Small intestine (tissue), 7 donors: ENCODE measurements at regions not wholly inside any gene's neighbourhood (a gene's known extent, or its start where the extent isn't known, plus 50 kb on each side); places are given as distances from the start of the nearest gene placed in this dataset.

ENCODE experiments used
- DNase-seq, 2 donors: peaks; one replicate each; pipeline versions ENCODE4 v3.0.0 to v3.0.0-alpha.2; 2013
- FAIRE-seq: peaks from 2 replicates; lab custom pipeline; 2012; peaks lifted over from hg19 to GRCh38; lab: Jason Lieb, UNC
- H3K27ac ChIP-seq, 3 donors: one replicate each; pipeline ENCODE4 v1.5.1; 2013; ENCODE audit warnings: low read length in 2 of 3, mild to moderate bottlenecking in 2 of 3, control low read depth in 1 of 3, inconsistent platforms in 1 of 3, low read depth in 1 of 3, moderate library complexity in 1 of 3
- H3K27me3 ChIP-seq, 3 donors: one replicate each; pipeline ENCODE4 v1.6.1; 2013; ENCODE audit warnings: low read length in 3 of 3, inconsistent platforms in 1 of 3; ENCODE audit not compliant: control insufficient read depth in 3 of 3, insufficient read depth in 3 of 3
- H3K36me3 ChIP-seq, 3 donors: one replicate each; pipeline ENCODE4 v1.6.1; 2013; ENCODE audit warnings: low read length in 3 of 3, inconsistent platforms in 1 of 3, low read depth in 1 of 3, mild to moderate bottlenecking in 1 of 3, moderate library complexity in 1 of 3; ENCODE audit not compliant: control insufficient read depth in 3 of 3, insufficient read depth in 2 of 3
- H3K4me1 ChIP-seq, 3 donors: one replicate each; pipeline ENCODE4 v1.6.1; 2013; ENCODE audit warnings: low read length in 2 of 3, inconsistent platforms in 1 of 3, low read depth in 1 of 3, mild to moderate bottlenecking in 1 of 3, moderate library complexity in 1 of 3; ENCODE audit not compliant: control insufficient read depth in 3 of 3, insufficient read depth in 2 of 3
- H3K4me3 ChIP-seq, 3 donors: one replicate each; pipeline ENCODE4 v1.5.1; 2013; ENCODE audit warnings: low read length in 3 of 3, control low read depth in 1 of 3, inconsistent platforms in 1 of 3, low read depth in 1 of 3, mild to moderate bottlenecking in 1 of 3, moderate library complexity in 1 of 3
- H3K9me3 ChIP-seq, 2 donors: one replicate each; pipeline ENCODE4 v1.6.1; 2013; ENCODE audit warnings: low read depth in 1 of 2, low read length in 1 of 2; ENCODE audit not compliant: control insufficient read depth in 2 of 2, insufficient read depth in 1 of 2
- WGBS, 3 donors: extraction: QIAGEN DNeasy Blood & Tissue Kit; methylation state at CpG; one replicate each; pipeline ENCODE4 v1.1.7; 2013; 5-methylcytosine and 5-hydroxymethylcytosine counted together
- donor health status: healthy with polysubstance abuse.
- donor health status: control.
- donor health status: control.
- donor health status: Bipolar disorder and iron deficiency.
- donor health status: healthy.

- no peak overlapping the region for H3K4me3 ChIP-seq
- no peak for FAIRE-seq
Observed at GRCh38 chr1:81142099-81142826, 658.5 kb upstream of the ADGRL2 start.

GRCh38 chr1:81135524-81135923 lies 665.2 kb upstream of the ADGRL2 start:
- no peaks in the 10 kb centered on the region for H3K36me3 ChIP-seq
- FAIRE-seq (no peak), DNase-seq (no peak)
- no peaks in the 10 kb centered on the region for H3K4me1 ChIP-seq
- no peak overlapping the region for H3K4me3 ChIP-seq
- WGBS, 3 donors = 91 to 94% (median 92%) methylated on average over 6 of the region's 6 CpGs
- H3K9me3 ChIP-seq = no peaks in the 10 kb centered on the region
- no peak overlapping the region for H3K27ac ChIP-seq
- no peaks in the 10 kb centered on the region for H3K27me3 ChIP-seq

More at GRCh38 chr1:81142099-81142826, 658.5 kb upstream of the ADGRL2 start:
- H3K27ac ChIP-seq = no peak overlapping the region
- H3K27me3 ChIP-seq = no peaks in the 10 kb centered on the region
- peaks cover 0 to 4% of the 10 kb centered on the region in 2 donors for H3K9me3 ChIP-seq
- H3K36me3 ChIP-seq = no peaks in the 10 kb centered on the region
- H3K4me1 ChIP-seq = peaks cover 0 to 8% (median 0%) of the 10 kb centered on the region in 3 donors
- DNase-seq = peak; percentile 28 to 51
- 23 to 68% (median 41%) methylated on average over 1 of the region's 1 CpG for WGBS, 3 donors

DNA sequence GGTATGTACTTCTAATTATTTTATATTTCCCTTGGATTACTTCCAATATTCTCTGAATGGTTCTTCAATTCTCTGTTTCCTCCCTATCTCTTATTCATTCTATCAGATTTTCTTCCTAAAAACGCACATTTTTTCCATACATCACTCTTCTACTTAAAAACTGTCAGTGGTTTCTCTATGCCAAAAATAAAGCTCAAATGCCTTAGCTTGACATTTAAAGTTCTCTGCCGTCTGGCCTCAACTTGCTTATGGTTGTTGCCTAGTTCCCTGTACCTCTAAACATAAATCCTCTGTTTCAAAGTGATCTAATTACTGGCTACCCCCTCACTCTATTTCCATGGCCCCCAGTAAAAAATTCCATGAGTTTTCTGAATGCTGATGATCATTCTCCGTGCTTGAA lies 671.0 kb upstream of the ADGRL2 start:
- no peaks in the 10 kb centered on the region for H3K27me3 ChIP-seq
- WGBS, 3 donors = 72 to 90% (median 76%) methylated on average over 3 of the region's 3 CpGs

GRCh38 chr1:81129366-81129765 lies 671.4 kb upstream of the ADGRL2 start:
- DNase-seq (no peak), FAIRE-seq (no peak)

More for the DNA sequence above, 671.0 kb upstream of the ADGRL2 start:
- FAIRE-seq = no peak
- no peak overlapping the region for H3K27ac ChIP-seq
- H3K4me3 ChIP-seq = no peak overlapping the region
- no peaks in the 10 kb centered on the region for H3K9me3 ChIP-seq
- no peaks in the 10 kb centered on the region for H3K36me3 ChIP-seq
- no peak for DNase-seq
- peaks cover 0 to 5% (median 0%) of the 10 kb centered on the region in 3 donors for H3K4me1 ChIP-seq

GRCh38 chr1:81128079-81128478 lies 672.7 kb upstream of the ADGRL2 start:
- WGBS, 3 donors = 89 to 96% (median 93%) methylated on average over 1 of the region's 1 CpG
- FAIRE-seq (no peak), DNase-seq (no peak)

More at GRCh38 chr1:81129366-81129765, 671.4 kb upstream of the ADGRL2 start:
- Histone ChIP-seq H3K4me3 (no peak overlapping the region), H3K36me3 (no peaks in the 10 kb centered on the region), H3K27ac (no peak overlapping the region), H3K27me3 (no peaks in the 10 kb centered on the region), H3K4me1 (peaks cover 0 to 5% (median 0%) of the 10 kb centered on the region in 3 donors), H3K9me3 (no peaks in the 10 kb centered on the region)
- 66 to 72% (median 67%) methylated on average over 4 of the region's 4 CpGs for WGBS, 3 donors

DNA sequence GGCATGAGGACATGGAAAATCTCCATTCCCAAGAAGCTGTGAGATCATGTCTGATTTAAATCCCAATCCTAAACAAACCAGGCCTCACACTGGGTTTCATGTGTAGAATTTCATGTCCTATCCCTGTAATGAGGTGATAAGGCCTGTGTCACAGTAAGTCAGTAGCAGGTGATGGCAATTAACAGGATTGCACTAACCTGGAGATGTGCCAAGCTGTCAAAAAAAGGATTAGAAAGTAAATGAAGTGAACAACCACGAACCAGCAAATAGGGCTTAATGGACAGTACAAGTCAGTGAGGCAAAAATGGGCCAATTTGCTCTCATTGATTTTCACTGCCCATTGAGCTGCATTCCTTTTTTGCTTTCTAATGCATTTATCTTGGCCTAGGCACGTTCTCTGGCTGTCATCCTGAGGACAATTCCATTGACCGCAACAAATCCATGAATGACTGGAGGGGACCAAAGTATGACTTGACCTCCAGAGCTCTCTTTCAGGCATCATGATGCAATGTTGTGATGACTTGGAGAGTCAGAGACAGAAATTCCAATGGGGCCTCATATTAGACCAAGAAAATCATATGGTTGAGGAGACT lies 673.6 kb upstream of the ADGRL2 start:
- FAIRE-seq (no peak), DNase-seq (peak; percentile 10 to 63)
- peaks cover 0 to 5% (median 0%) of the 10 kb centered on the region in 3 donors for H3K4me1 ChIP-seq
- no peak overlapping the region for H3K4me3 ChIP-seq
- no peaks in the 10 kb centered on the region for H3K27me3 ChIP-seq
- no peaks in the 10 kb centered on the region for H3K36me3 ChIP-seq
- WGBS, 3 donors = 49 to 57% (median 50%) methylated on average over 3 of the region's 3 CpGs
- no peaks in the 10 kb centered on the region for H3K9me3 ChIP-seq
- no peak overlapping the region for H3K27ac ChIP-seq

More at GRCh38 chr1:81128079-81128478, 672.7 kb upstream of the ADGRL2 start:
- Histone ChIP-seq H3K27ac (no peak overlapping the region), H3K4me3 (no peak overlapping the region), H3K9me3 (no peaks in the 10 kb centered on the region), H3K27me3 (no peaks in the 10 kb centered on the region), H3K36me3 (no peaks in the 10 kb centered on the region), H3K4me1 (peaks cover 0 to 5% (median 0%) of the 10 kb centered on the region in 3 donors)

- peaks cover 0 to 5% (median 0%) of the 10 kb centered on the region in 3 donors for H3K4me1 ChIP-seq
- 65 to 89% (median 79%) methylated on average over 4 of the region's 4 CpGs for WGBS, 3 donors
- H3K27ac ChIP-seq = no peak overlapping the region
- DNase-seq = peak in 1 of 2 donors; percentile 6
- no peak for FAIRE-seq
- no peak overlapping the region for H3K4me3 ChIP-seq
- no peaks in the 10 kb centered on the region for H3K9me3 ChIP-seq
- no peaks in the 10 kb centered on the region for H3K36me3 ChIP-seq
- H3K27me3 ChIP-seq = no peaks in the 10 kb centered on the region
Observed at GRCh38 chr1:81125672-81126071, 675.1 kb upstream of the ADGRL2 start.

DNA sequence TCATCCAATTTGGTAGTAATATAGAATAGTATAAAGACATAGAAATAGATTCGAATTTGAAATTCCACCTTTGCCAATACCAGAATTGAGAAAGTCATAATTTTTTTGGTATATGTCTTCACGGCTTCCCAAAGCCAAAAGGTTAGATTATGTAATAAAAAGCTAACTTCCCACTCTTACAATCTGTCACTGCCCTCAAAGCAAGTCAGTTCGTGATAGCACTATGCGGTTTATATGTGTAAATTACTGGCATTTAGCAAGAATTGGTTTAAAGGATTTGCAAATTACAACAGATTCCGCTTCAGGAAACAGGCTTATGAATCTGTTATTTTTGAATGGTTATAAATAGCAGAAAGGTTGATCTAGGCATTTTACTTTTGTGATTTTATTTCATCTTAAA lies 679.4 kb upstream of the ADGRL2 start:
- 78 to 87% (median 86%) methylated on average over 5 of the region's 5 CpGs for WGBS, 3 donors
- Histone ChIP-seq H3K36me3 (no peaks in the 10 kb centered on the region), H3K4me1 (no peaks in the 10 kb centered on the region), H3K4me3 (no peak overlapping the region), H3K27ac (no peak overlapping the region), H3K27me3 (no peaks in the 10 kb centered on the region), H3K9me3 (no peaks in the 10 kb centered on the region)
- no peak for FAIRE-seq
- no peak for DNase-seq
